GM12801 (cell line): ENCODE measurements at regions not wholly inside any gene's neighbourhood (a gene's known extent, or its start where the extent isn't known, plus 50 kb on each side); places are given as distances from the start of the nearest gene placed in this dataset.

Source experiments
- CTCF ChIP-seq: IDR thresholded peaks from one replicate; pipeline ENCODE4 v1.5.1; 2011; ENCODE audit warnings: control low read depth; ENCODE audit not compliant: insufficient read length; ENCODE audit errors: extremely low read depth

- no peak for TF ChIP-seq CTCF
Observed at GRCh38 chr11:11779975-11780374, 61.8 kb upstream of the USP47 start.

- no peak for TF ChIP-seq CTCF
Observed at GRCh38 chr11:11777897-11778296, 63.9 kb upstream of the USP47 start.

- no peak for TF ChIP-seq CTCF
Observed at GRCh38 chr11:11776714-11777113, 65.1 kb upstream of the USP47 start.

GRCh38 chr11:11774928-11775327 lies 66.8 kb upstream of the USP47 start:
- no peak for TF ChIP-seq CTCF

GRCh38 chr11:11772865-11773515 lies 68.8 kb upstream of the USP47 start:
- no peak for TF ChIP-seq CTCF

- TF ChIP-seq CTCF = no peak
Observed at GRCh38 chr11:11770921-11771486, 70.8 kb upstream of the USP47 start.

GRCh38 chr11:11770296-11770695 lies 71.5 kb upstream of the USP47 start:
- TF ChIP-seq CTCF = no peak
